NT2/D1 (cell line): ENCODE measurements at regions not wholly inside any gene's neighbourhood (a gene's known extent, or its start where the extent isn't known, plus 50 kb on each side); places are given as distances from the start of the nearest gene placed in this dataset.

Experiments
- YY1 ChIP-seq: IDR thresholded peaks from 2 replicates; pipeline ENCODE4 v1.6.1; 2011; ENCODE audit not compliant: insufficient read length, insufficient read depth
- ZNF274 ChIP-seq: IDR thresholded peaks from 2 replicates; pipeline ENCODE4 v1.6.1; 2011; ENCODE audit warnings: mild to moderate bottlenecking, low read depth, low read length

DNA sequence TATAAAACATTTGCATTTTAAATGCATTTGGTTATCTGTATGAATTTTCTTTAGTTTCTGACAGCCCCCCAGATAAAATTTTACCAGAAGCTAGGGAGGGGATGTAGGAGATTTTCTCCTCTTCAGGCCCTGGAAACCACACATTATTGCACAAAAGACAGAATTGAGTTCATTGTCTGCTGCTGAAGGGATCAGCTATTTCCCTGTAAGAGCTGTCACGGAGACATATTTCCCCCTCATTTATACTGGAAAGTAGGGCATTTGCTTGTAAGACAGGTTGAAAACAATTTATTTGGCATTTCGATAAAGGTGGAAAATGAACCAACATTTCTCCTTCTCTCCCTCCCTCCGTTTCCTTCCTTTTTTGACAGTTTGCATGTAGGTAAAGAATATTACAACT is 241.3 kb upstream of the LCORL start:
- TF ChIP-seq ZNF274 (no peak), YY1 (no peak)
